SU-DHL-6 (cell line): ENCODE measurements at regions not wholly inside any gene's neighbourhood (a gene's known extent, or its start where the extent isn't known, plus 50 kb on each side); places are given as distances from the start of the nearest gene placed in this dataset.

Experiments
- H2AFZ ChIP-seq: fragments of 200-600 bp; sonication (generic); 2 replicates; pipeline ENCODE4 v1.6.1; 2014; ENCODE audit warnings: low read depth, mild to moderate bottlenecking, moderate library complexity, mixed read lengths, antibody characterized with exemption, low read length; ENCODE audit not compliant: severe bottlenecking
- H3F3A ChIP-seq: fragments of 200-600 bp; shearing (Covaris generic); 2 replicates; pipeline ENCODE4 v1.6.0; 2016; ENCODE audit warnings: antibody characterized with exemption, mild to moderate bottlenecking; ENCODE audit not compliant: insufficient read depth
- H3K27ac ChIP-seq: fragments of 200-600 bp; sonication (generic); 2 replicates; pipeline ENCODE4 v1.5.1; 2016; ENCODE audit warnings: low read depth, mild to moderate bottlenecking, low read length, moderate library complexity, mixed read lengths
- H3K27me3 ChIP-seq: fragments of 200-600 bp; sonication (generic), shearing (Covaris generic); 2 replicates; pipeline ENCODE4 v1.6.0; 2014; ENCODE audit warnings: mild to moderate bottlenecking, low read length
- H3K36me3 ChIP-seq: fragments of 200-600 bp; sonication (generic); 2 replicates; pipeline ENCODE4 v1.6.1; 2014; ENCODE audit warnings: mild to moderate bottlenecking, low read length, mixed read lengths
- H3K4me2 ChIP-seq: fragments of 300-600, 200-600 bp; shearing (Covaris generic), sonication (generic); 2 replicates; pipeline ENCODE4 v1.6.0; 2014; ENCODE audit warnings: low read length, low read depth, mild to moderate bottlenecking; ENCODE audit not compliant: poor library complexity, severe bottlenecking
- H3K4me3 ChIP-seq: fragments of 200-600 bp; sonication (generic); 2 replicates; pipeline ENCODE4 v1.5.1; 2014; ENCODE audit warnings: antibody characterized with exemption, low read length, mild to moderate bottlenecking, mixed read lengths; ENCODE audit not compliant: insufficient read depth, poor library complexity, severe bottlenecking
- H3K79me2 ChIP-seq: fragments of 200-600 bp; sonication (generic); 2 replicates; pipeline ENCODE4 v1.6.1; 2014; ENCODE audit warnings: mild to moderate bottlenecking, low read length, moderate library complexity; ENCODE audit not compliant: insufficient read depth
- H3K9ac ChIP-seq: fragments of 200-600 bp; sonication (generic); 2 replicates; pipeline ENCODE4 v1.7.0; 2014; ENCODE audit warnings: mild to moderate bottlenecking, low read length
- H3K9me2 ChIP-seq: fragments of 200-600 bp; sonication (generic); replicated peaks from 2 replicates; pipeline ENCODE4 v1.6.1; 2014; ENCODE audit warnings: low read length; ENCODE audit not compliant: insufficient read depth
- H3K9me3 ChIP-seq: fragments of 200-600 bp; sonication (generic); 2 replicates; pipeline ENCODE4 v1.6.1; 2014; ENCODE audit warnings: low read length, mixed read lengths; ENCODE audit not compliant: insufficient read depth
- H4K20me1 ChIP-seq: fragments of 200-600 bp; sonication (generic); 2 replicates; pipeline ENCODE4 v1.6.1; 2014; ENCODE audit warnings: low read depth, mild to moderate bottlenecking, antibody characterized with exemption, low read length, moderate library complexity, mixed read lengths
- CTCF ChIP-seq: fragments of 200-600 bp; sonication (generic); IDR thresholded peaks from one replicate; pipeline ENCODE4 v1.5.1; 2017; ENCODE audit warnings: antibody characterized with exemption, mild to moderate bottlenecking, low read length, moderate library complexity; ENCODE audit not compliant: insufficient read depth, poor library complexity, severe bottlenecking
- EZH2phosphoT487 ChIP-seq: fragments of 200-600 bp; sonication (generic), shearing (Covaris generic); conservative IDR thresholded peaks from 2 replicates; pipeline ENCODE4 v1.6.1; 2018; ENCODE audit warnings: mild to moderate bottlenecking, antibody characterized with exemption, low read length, moderate library complexity, mixed read lengths

GRCh38 chr1:25122747-25123146 lies 109.6 kb downstream of the SYF2 start:
- Histone ChIP-seq H3K79me2 (no peaks in the 10 kb centered on the region), H3K4me3 (no peak overlapping the region), H3K27me3 (no peaks in the 10 kb centered on the region), H3K9me2 (no peaks in the 10 kb centered on the region), H3K4me2 (no peak overlapping the region), H3K9me3 (no peaks in the 10 kb centered on the region), H3K9ac (no peak overlapping the region), H2AFZ (no peak overlapping the region), H3F3A (no peaks in the 10 kb centered on the region), H4K20me1 (no peaks in the 10 kb centered on the region), H3K27ac (no peak overlapping the region), H3K36me3 (no peaks in the 10 kb centered on the region)
- TF ChIP-seq CTCF (no peak), EZH2phosphoT487 (no peak)

- Histone ChIP-seq H3K79me2 (no peaks in the 10 kb centered on the region), H4K20me1 (no peaks in the 10 kb centered on the region), H3K4me2 (no peak overlapping the region), H2AFZ (no peak overlapping the region), H3K9me3 (no peaks in the 10 kb centered on the region), H3K9ac (no peak overlapping the region), H3K36me3 (no peaks in the 10 kb centered on the region), H3K9me2 (no peaks in the 10 kb centered on the region), H3K4me3 (no peak overlapping the region), H3F3A (no peaks in the 10 kb centered on the region), H3K27me3 (no peaks in the 10 kb centered on the region), H3K27ac (no peak overlapping the region)
- TF ChIP-seq CTCF (no peak), EZH2phosphoT487 (no peak)
Observed at GRCh38 chr1:25120281-25120680, 112.0 kb downstream of the SYF2 start.

GRCh38 chr1:25118546-25118945 lies 113.8 kb downstream of the SYF2 start:
- Histone ChIP-seq H3F3A (no peaks in the 10 kb centered on the region), H3K79me2 (no peaks in the 10 kb centered on the region), H3K36me3 (no peaks in the 10 kb centered on the region), H3K9me3 (no peaks in the 10 kb centered on the region), H3K9me2 (no peaks in the 10 kb centered on the region), H3K4me2 (no peak overlapping the region), H3K4me3 (no peak overlapping the region), H3K9ac (no peak overlapping the region), H3K27me3 (no peaks in the 10 kb centered on the region), H4K20me1 (no peaks in the 10 kb centered on the region), H3K27ac (no peak overlapping the region), H2AFZ (no peak overlapping the region)
- TF ChIP-seq EZH2phosphoT487 (no peak), CTCF (no peak)
